KOPT-K1 (cell line): ENCODE measurements at regions not wholly inside any gene's neighbourhood (a gene's known extent, or its start where the extent isn't known, plus 50 kb on each side); places are given as distances from the start of the nearest gene placed in this dataset.
"Not testable (repeated sequence)": the region's sequence is repeated elsewhere in the genome, so short reads cannot be mapped to it uniquely, and the experiment has no call there.

Experiments
- H3K27ac ChIP-seq: fragments of 200-600 bp; sonication (generic); 2 replicates; pipeline ENCODE4 v1.5.1; 2016; ENCODE audit warnings: antibody characterized with exemption, mild to moderate bottlenecking, low read depth, low read length; ENCODE audit not compliant: poor library complexity, severe bottlenecking
- H3K36me3 ChIP-seq: fragments of 200-600 bp; sonication (generic); 2 replicates; pipeline ENCODE4 v1.5.1; 2017; ENCODE audit warnings: antibody characterized with exemption, mild to moderate bottlenecking, low read length, moderate library complexity; ENCODE audit not compliant: insufficient read depth
- H3K9me3 ChIP-seq: fragments of 200-600 bp; sonication (generic); 2 replicates; pipeline ENCODE4 v1.5.1; 2017; ENCODE audit warnings: antibody characterized with exemption, low read length, mild to moderate bottlenecking; ENCODE audit not compliant: insufficient read depth, poor library complexity, severe bottlenecking

DNA sequence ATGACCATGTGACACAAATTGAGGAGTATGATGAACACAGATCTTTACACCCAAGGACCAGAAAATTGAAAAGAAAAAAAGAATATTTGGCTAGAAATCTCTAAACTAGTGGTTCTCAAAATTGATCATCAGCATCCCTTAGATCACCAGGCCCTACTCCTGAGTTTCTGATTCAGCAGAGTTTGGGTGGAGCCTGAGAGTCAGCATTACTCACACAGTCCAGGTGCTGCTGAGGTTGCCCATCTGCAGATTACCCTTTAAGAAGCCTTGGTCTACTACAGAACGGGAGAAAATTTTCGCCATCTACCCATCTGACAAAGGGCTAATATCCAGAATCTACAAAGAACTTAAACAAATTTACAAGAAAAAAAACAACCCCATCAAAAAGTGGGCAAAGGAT lies 182.8 kb downstream of the MOSPD2 start:
- Histone ChIP-seq H3K9me3 (no peaks in the 10 kb centered on the region), H3K36me3 (no peaks in the 10 kb centered on the region), H3K27ac (no peak overlapping the region)

DNA sequence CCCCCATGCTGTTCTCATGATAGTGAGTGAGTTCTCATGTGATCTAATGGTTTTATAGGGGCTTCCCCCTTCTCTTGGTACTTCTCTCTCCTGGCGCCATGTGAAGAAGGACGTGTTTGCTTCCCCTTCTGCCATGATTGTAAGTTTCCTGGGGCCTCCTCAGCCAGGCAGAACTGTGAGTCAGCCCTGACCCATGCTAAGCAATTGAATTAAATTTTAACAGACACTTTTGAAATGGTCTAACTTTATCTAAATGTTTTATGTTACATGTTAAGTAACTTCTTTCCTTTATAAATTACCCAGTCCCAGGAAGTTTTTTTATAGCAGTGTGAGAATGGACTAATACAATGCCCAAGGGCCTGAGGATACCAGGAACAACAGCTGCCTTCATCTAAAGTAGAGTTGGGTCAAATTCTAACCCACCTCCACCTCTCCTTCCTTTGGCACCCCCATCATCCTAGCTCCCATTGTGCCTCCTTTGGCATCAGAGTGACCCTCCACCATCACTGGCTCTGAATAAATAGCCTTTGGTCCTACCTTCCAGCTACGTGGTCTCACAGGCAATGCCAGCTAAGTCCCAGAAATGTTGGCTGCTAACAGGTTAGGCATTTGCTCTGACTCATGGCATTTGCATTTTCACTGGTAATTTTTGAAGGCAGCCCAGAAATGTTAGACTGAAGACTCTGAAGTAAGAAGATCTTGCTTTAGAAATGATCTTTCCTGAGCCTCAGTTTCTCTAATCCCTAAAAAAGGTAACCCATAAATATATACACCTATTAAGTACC lies 182.1 kb downstream of the MOSPD2 start:
- H3K27ac ChIP-seq = no peak overlapping the region
- no peaks in the 10 kb centered on the region for H3K36me3 ChIP-seq
- H3K9me3 ChIP-seq = no peaks in the 10 kb centered on the region

DNA sequence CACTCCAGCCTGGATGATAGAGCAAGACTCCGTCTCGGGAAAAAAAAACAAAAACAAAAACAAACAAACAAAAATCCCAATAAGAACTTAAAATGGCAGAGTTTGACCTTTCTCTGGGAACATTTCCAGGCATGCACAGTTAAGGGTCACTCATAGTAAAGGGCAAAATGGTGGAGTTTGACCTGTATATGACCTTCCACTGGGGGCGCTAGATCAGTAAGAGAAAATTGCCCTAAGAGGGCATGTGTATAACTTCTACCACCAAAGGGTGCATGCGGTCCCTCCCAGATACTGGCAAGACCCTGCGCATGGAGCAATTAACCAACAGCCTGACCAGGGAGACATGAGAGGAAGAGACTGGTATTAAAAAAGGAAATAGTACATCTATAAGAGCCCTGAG lies 177.2 kb downstream of the MOSPD2 start:
- H3K36me3 ChIP-seq = no peaks in the 10 kb centered on the region
- no peak overlapping the region for H3K27ac ChIP-seq
- H3K9me3 ChIP-seq = no peaks in the 10 kb centered on the region

DNA sequence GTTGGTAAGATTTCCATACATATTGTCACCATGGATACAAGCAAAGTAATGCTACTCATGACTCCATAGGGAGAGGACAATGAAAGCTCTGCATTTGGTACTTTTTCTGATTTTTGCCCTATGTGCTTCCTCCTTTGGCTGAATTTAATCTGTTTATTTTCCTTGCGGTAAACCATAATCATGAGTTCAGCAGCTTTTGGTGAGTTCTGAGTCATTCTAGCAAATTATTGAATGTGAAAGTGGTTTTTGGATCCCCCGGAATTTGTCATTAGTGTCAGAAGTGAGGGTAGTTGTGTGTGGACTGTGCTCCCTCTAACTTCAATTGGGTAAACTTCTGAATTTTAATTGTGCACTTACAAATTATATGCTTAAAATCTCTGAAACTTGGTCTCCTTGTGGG lies 170.3 kb downstream of the MOSPD2 start:
- Histone ChIP-seq H3K9me3 (no peaks in the 10 kb centered on the region), H3K36me3 (no peaks in the 10 kb centered on the region), H3K27ac (no peak overlapping the region)

DNA sequence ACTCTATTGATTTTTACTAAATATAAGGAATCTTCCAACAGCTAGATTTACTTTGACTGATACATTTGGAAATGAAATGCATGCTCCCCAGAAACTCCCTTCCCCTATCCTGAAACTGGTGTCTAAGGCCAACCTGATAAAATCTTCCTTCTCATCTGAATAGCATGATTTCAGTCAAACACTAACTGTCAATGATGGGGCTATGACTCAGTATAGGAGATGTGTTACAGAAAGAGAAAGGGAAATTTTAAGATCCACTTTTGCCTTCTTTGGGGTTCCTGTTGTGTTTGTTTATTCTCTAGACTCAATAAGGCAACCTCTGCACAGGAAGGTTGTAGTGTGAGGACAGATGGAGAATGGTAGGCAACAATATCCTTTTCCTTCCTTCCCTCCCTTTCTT lies 160.7 kb downstream of the MOSPD2 start:
- Histone ChIP-seq H3K36me3 (no peaks in the 10 kb centered on the region), H3K9me3 (no peaks in the 10 kb centered on the region), H3K27ac (no peak overlapping the region)

DNA sequence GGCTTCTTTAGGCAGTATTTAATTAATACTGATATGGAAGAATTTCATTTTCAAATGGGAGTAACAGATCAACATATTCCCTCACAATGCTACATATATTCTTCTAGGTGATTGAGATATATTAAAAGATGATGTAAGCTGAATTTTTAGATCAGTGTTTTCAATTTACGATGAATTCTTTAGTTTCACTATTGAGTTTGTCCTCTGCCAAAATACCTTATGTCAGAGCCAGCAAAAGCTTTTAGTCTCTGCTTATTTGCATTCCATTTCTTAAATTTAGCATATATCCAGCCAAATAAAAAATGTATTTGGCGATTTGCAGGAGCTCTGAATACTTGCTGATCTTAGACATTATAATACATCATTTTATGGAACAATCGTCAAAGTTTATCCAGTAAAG lies 144.3 kb downstream of the MOSPD2 start:
- no peaks in the 10 kb centered on the region for H3K9me3 ChIP-seq
- H3K36me3 ChIP-seq = no peaks in the 10 kb centered on the region
- H3K27ac ChIP-seq = no peak overlapping the region

DNA sequence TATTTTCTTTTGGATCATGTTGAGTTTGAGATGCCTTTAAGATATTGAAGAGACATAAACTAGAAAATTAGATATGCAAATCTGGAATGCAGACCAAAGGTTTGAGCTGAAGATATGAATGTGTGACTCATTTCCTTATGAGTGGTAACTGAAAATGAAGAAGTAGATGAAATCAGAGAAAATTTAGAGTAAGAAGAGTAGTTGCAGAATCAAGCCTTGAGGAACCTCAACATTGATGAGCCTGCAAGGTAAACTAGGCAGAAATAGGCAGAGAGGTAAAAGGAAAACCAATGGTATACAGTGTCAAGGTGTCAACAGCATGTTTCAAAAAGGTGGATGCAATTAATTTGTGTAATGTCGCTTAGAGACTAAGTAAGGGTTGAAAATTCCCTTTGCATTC lies 142.8 kb downstream of the MOSPD2 start:
- Histone ChIP-seq H3K36me3 (no peaks in the 10 kb centered on the region), H3K9me3 (no peaks in the 10 kb centered on the region), H3K27ac (no peak overlapping the region)

DNA sequence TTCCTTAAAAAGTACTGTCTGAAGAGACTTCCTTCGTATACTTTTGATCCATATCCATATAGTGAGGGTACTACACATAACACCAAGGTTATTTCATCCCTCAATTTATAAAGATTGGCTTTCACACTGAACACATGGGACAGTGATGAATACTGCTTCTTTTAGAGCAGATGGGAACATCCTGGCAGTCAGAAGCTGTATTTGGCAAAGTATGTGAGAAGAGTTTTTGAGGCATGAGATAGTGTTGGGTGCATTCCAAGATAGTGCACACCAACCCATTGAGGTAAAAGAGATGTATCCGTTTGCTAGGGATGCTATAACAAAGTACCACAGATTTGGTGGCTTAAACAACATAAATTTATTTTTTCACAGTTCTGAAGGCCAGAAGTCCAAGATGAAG lies 141.1 kb downstream of the MOSPD2 start:
- Histone ChIP-seq H3K27ac (no peak overlapping the region), H3K36me3 (no peaks in the 10 kb centered on the region), H3K9me3 (no peaks in the 10 kb centered on the region)

DNA sequence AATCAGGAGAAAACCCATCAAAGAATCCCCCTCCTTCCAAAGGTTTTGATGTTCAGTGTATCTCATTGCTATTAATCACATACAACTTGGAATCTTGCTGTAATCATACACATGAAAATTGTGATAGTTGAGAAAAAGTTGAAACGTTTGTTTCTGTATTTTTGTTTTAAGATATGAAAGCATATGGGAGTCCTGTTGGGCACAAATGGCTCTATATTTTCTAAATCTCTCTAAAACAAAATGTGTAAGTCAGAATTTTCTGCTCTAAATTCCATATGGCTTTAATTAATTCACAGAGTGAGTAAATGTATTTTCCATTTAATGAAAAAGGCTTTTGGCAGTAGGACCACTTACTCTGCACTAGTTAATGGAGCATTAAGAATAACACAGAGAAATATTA lies 140.2 kb downstream of the MOSPD2 start:
- no peaks in the 10 kb centered on the region for H3K9me3 ChIP-seq
- no peak overlapping the region for H3K27ac ChIP-seq
- H3K36me3 ChIP-seq = no peaks in the 10 kb centered on the region

DNA sequence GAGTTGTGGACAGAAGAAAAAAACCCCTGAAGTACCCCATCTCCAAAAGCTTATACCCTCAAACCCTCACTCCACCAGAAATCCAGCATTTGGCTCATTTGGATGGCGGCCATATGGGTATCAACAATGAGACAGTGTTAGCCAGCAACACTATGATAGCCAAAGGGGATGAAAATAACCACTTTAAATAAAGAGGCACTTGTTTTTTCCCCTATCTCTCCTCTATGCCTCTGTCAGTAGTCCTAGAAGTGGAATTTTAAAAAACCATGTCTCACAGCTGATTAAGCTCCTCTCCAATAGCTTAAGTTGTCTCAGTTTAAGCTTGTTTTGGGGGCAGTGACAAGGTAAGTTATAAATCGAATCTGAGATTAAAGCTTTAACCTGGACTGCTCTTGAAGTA lies 124.0 kb downstream of the MOSPD2 start:
- H3K9me3 ChIP-seq = no peaks in the 10 kb centered on the region
- no peak overlapping the region for H3K27ac ChIP-seq
- no peaks in the 10 kb centered on the region for H3K36me3 ChIP-seq

DNA sequence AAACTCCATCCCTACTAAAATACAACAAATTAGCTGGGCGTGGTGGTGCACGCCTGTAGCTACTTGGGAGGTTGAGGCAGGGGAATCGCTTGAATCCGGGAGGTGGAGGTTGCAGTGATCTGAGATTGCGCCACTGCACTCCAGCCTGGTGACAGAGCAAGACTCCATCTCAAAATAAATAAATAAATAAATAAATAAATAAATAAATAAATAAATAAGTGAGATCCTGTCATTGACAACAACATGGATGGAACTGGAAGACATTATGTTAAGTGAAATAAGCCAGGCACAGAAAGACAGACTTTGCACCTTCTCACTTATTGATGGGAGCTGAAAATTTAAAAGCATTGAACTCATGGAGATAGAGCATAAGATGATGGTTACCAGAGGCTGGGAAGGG lies 111.2 kb downstream of the MOSPD2 start:
- not testable (repeated sequence) for H3K27ac ChIP-seq, H3K9me3 ChIP-seq, H3K36me3 ChIP-seq
